ENCODE measurements at regions not wholly inside any gene's neighbourhood (a gene's known extent, or its start where the extent isn't known, plus 50 kb on each side); places are given as distances from the start of the nearest gene placed in this dataset.

DNA sequence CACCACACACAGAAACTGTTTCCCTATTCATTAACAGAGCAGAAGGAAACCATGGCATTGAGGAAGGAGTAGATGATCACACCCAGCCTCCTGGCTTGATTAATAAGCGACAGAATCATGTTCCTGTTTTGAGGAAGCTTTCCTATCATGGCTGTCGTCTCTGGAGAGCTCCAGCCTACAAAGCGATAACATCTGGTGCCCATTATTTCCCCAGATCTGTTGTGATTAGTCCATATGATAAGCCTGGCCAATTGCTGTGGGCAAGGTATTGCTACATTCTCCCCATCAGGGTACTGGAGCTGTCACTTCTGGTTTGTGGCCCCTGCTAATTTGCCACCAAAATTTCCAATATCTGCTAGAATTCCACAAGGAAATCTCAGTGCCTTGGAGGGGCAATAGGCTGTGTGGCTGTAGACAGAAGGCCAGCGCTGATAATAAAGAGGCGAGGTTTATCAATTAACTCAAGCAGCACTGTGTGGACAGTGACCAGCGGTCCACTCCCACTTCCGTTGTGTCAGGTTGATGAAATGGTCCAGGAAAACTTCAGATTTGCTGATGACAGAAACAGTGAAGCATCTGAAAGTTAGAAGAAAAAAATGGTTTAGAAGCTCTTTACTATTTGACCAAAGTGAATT, 66.4 kb downstream of the OLIG3 start:
- TF ChIP-seq POLR2A (IDR thresholded peaks at IDR 0.05) = no peak
- TF ChIP-seq, protein P1, sequence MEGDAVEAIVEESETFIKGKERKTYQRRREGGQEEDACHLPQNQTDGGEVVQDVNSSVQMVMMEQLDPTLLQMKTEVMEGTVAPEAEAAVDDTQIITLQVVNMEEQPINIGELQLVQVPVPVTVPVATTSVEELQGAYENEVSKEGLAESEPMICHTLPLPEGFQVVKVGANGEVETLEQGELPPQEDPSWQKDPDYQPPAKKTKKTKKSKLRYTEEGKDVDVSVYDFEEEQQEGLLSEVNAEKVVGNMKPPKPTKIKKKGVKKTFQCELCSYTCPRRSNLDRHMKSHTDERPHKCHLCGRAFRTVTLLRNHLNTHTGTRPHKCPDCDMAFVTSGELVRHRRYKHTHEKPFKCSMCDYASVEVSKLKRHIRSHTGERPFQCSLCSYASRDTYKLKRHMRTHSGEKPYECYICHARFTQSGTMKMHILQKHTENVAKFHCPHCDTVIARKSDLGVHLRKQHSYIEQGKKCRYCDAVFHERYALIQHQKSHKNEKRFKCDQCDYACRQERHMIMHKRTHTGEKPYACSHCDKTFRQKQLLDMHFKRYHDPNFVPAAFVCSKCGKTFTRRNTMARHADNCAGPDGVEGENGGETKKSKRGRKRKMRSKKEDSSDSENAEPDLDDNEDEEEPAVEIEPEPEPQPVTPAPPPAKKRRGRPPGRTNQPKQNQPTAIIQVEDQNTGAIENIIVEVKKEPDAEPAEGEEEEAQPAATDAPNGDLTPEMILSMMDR (IDR thresholded peaks at IDR 0.05) = no peak

Measured in body of pancreas (tissue), 4 donors.